Ascending aorta (tissue), 2 donors: ENCODE measurements at regions not wholly inside any gene's neighbourhood (a gene's known extent, or its start where the extent isn't known, plus 50 kb on each side); places are given as distances from the start of the nearest gene placed in this dataset.

Source experiments
- DNase-seq, 2 donors: peaks; one replicate each; pipeline ENCODE4 v3.0.0-alpha.2; 2019; ENCODE audit warnings: low spot score in 2 of 2
- H3K27ac ChIP-seq, 2 donors: fragments of 200-600 bp; sonication (generic); one replicate each; pipeline ENCODE4 v1.5.1; 2016 to 2017; ENCODE audit warnings: mild to moderate bottlenecking in 1 of 2
- H3K27me3 ChIP-seq: fragments of 200-600 bp; sonication (generic); one replicate; pipeline ENCODE4 v1.5.1; 2017
- H3K36me3 ChIP-seq, 2 donors: fragments of 200-600 bp; sonication (generic); one replicate each; pipeline ENCODE4 v1.5.1; 2016
- H3K4me1 ChIP-seq, 2 donors: fragments of 200-600 bp; sonication (generic); one replicate each; pipeline ENCODE4 v1.5.1; 2016 to 2017; ENCODE audit warnings: mild to moderate bottlenecking in 1 of 2
- H3K4me3 ChIP-seq, 2 donors: fragments of 200-600 bp; sonication (generic); one replicate each; pipeline ENCODE4 v1.5.1; 2016 to 2017; ENCODE audit warnings: mild to moderate bottlenecking in 1 of 2
- H3K9me3 ChIP-seq, 2 donors: fragments of 200-600 bp; sonication (generic); one replicate each; pipeline ENCODE4 v1.5.1; 2016
- intact Hi-C: fragments of 100-400 bp; cut with DNase I; formaldehyde crosslinking; loops from one replicate; pipeline ENCODE4 v1.15.1; 2023
- TF ChIP-seq, protein P1 (sequence below), 3 experiments: fragments of 200-600 bp in 2 of 3; fragments of 450-650 bp in 1 of 3; sonication (generic) in 2 of 3; IDR thresholded peaks; one replicate each; pipeline ENCODE4 v1.5.1; 2016 to 2019; ENCODE audit warnings: antibody characterized with exemption in 3 of 3, mild to moderate bottlenecking in 1 of 3, moderate library complexity in 1 of 3

DNA sequence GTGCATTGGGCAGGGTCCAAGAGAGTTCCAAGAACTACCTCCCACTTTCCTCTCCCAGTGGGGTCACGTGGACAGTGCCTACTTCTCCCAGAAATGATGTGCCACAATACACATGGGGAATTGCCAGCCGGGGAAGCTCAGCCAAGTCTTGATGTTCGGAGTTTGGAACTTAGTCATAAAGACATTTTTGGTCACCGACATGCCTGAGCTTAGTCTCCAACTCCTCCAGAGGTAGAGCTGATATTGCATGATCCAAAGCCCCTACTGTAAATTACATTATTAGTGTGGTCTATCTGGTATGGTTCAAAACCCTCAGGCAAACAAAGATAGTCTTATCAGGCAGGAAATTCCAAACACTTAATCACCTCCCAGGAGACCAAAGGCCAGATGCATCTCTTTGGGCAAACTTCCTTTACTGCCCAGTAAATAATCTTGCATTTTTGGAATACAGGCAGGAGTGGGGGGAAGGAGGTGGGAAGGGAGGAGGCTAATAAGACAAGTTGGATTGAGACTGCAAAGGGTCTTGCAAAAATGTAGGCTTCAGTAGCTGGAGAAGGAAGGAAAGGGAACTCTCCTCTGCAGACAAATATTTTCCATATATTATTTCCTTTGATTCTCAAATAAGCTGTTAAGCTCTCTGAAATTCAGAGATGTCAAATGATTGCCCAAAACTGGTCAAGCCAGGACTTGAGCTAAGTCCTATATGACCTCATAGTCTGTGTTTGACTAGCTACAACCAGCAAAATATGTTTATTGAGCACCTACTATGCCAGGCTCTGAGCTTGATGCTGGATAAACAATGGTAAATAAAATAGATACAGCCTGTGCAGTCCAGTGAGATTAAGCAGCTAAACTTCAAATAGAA, 99.4 kb downstream of the DRD1 start:
- DNase-seq, result no peak
- Histone ChIP-seq H3K36me3 (no peaks in the 10 kb centered on the region), H3K9me3 (no peaks in the 10 kb centered on the region), H3K27ac (no peak overlapping the region), H3K4me3 (no peak overlapping the region), H3K27me3 (no peaks in the 10 kb centered on the region), H3K4me1 (peaks cover 0 to 4% of the 10 kb centered on the region in 2 donors)
- TF ChIP-seq, protein P1, sequence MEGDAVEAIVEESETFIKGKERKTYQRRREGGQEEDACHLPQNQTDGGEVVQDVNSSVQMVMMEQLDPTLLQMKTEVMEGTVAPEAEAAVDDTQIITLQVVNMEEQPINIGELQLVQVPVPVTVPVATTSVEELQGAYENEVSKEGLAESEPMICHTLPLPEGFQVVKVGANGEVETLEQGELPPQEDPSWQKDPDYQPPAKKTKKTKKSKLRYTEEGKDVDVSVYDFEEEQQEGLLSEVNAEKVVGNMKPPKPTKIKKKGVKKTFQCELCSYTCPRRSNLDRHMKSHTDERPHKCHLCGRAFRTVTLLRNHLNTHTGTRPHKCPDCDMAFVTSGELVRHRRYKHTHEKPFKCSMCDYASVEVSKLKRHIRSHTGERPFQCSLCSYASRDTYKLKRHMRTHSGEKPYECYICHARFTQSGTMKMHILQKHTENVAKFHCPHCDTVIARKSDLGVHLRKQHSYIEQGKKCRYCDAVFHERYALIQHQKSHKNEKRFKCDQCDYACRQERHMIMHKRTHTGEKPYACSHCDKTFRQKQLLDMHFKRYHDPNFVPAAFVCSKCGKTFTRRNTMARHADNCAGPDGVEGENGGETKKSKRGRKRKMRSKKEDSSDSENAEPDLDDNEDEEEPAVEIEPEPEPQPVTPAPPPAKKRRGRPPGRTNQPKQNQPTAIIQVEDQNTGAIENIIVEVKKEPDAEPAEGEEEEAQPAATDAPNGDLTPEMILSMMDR (IDR thresholded peaks at IDR 0.05), result no peak
- intact Hi-C loops, result no loop called here

DNA sequence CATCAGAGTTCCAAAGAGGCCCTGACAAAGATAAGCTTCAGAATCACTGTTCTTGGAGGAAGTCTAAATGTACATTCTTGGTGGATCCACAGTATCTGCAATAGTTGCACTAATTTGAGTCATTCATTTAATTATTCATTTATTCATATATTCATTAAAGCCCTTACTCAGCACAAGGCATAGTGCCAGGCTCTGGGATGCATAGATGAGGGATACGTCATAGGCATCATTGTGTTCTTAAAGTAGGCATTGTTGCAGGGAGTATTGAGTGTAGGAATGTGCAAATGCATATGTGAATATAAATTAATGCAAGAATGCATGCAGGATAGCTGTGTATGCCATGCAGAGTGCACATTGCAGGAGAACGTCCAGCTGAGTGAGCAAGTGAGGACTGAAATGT, 100.7 kb downstream of the DRD1 start:
- no peaks in the 10 kb centered on the region for H3K27me3 ChIP-seq
- H3K9me3 ChIP-seq, result no peaks in the 10 kb centered on the region
- TF ChIP-seq, protein P1 (IDR thresholded peaks at IDR 0.05), result no peak
- intact Hi-C loops, result no loop called here
- H3K27ac ChIP-seq, result no peak overlapping the region
- DNase-seq, result no peak
- H3K36me3 ChIP-seq, result no peaks in the 10 kb centered on the region
- H3K4me1 ChIP-seq, result peaks cover 0 to 4% of the 10 kb centered on the region in 2 donors
- H3K4me3 ChIP-seq, result no peak overlapping the region

DNA sequence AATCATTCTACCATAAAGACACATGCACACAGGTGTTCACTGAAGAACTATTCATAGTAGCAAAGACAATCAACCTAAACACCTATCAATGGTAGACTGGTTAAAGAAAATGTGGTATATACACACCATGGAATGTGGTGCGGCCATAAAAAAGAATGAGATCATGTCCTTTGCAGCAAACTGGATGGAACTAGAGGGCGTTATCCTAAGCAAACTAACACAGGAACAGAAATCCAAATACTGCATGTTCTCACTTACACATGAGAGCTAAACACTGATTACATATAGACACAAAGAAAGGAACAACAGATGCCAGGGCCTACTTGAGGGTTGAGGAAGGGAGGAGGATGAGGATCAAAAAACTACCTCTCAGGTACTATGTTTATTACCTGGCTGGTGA, 103.8 kb downstream of the DRD1 start:
- H3K27ac ChIP-seq, result no peak overlapping the region
- H3K4me3 ChIP-seq, result no peak overlapping the region
- no peaks in the 10 kb centered on the region for H3K36me3 ChIP-seq
- H3K4me1 ChIP-seq, result peaks cover 0 to 4% of the 10 kb centered on the region in 2 donors
- no peaks in the 10 kb centered on the region for H3K27me3 ChIP-seq
- H3K9me3 ChIP-seq, result no peaks in the 10 kb centered on the region
- intact Hi-C loops, result no loop called here
- no peak for DNase-seq
- TF ChIP-seq, protein P1 (IDR thresholded peaks at IDR 0.05), result no peak

DNA sequence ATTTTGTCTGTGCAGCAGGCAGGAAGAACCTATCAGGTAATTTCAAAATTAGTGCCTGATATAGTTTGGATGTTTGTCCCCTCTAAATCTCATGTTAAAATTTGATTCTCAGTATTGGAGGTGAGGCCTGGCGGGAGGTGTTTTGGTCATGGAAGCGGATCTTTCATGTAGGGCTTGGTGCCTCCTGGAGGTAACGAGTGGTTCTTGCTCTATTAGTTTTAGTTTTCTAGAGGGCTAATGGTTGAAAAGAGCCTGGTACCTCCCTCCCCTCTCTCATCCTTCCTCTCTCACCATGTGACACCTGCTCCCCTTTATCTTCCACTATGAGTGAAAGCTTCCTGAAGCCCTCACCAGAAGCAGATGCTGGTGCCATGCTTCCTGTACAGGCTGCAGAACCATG, 106.3 kb downstream of the DRD1 start:
- DNase-seq, result no peak
- H3K27me3 ChIP-seq, result no peaks in the 10 kb centered on the region
- no peak overlapping the region for H3K4me3 ChIP-seq
- TF ChIP-seq, protein P1 (IDR thresholded peaks at IDR 0.05), result no peak
- H3K36me3 ChIP-seq, result no peaks in the 10 kb centered on the region
- H3K4me1 ChIP-seq, result no peaks in the 10 kb centered on the region
- intact Hi-C loops, result no loop called here
- H3K27ac ChIP-seq, result no peak overlapping the region
- H3K9me3 ChIP-seq, result no peaks in the 10 kb centered on the region

GRCh38 chr5:175336781-175337180, 107.2 kb downstream of the DRD1 start:
- H3K27ac ChIP-seq, result no peak overlapping the region
- H3K4me1 ChIP-seq, result no peaks in the 10 kb centered on the region
- no peaks in the 10 kb centered on the region for H3K9me3 ChIP-seq
- no peaks in the 10 kb centered on the region for H3K36me3 ChIP-seq
- no peaks in the 10 kb centered on the region for H3K27me3 ChIP-seq
- no peak overlapping the region for H3K4me3 ChIP-seq
- TF ChIP-seq, protein P1 (IDR thresholded peaks at IDR 0.05), result no peak
- intact Hi-C loops, result no loop called here
- no peak for DNase-seq
